GM12878 (cell line): ENCODE measurements at regions not wholly inside any gene's neighbourhood (a gene's known extent, or its start where the extent isn't known, plus 50 kb on each side); places are given as distances from the start of the nearest gene placed in this dataset.

Source experiments
- FOXM1 ChIP-seq: IDR thresholded peaks from 2 replicates; pipeline ENCODE4 v1.6.1; 2012; ENCODE audit warnings: low read depth, mild to moderate bottlenecking, inconsistent platforms, low read length, moderate library complexity
- IRF3 ChIP-seq: fragments of 450-650 bp; IDR thresholded peaks from 2 replicates; pipeline ENCODE4 v1.6.1; 2014; ENCODE audit warnings: mild to moderate bottlenecking
- POLR2A ChIP-seq: IDR thresholded peaks from 2 replicates; pipeline ENCODE4 v1.6.1; 2011; ENCODE audit warnings: low read depth, mild to moderate bottlenecking, low read length
- SRF ChIP-seq, 2 experiments: IDR thresholded peaks; 2 replicates each; pipeline ENCODE4 v1.6.1; 2011; ENCODE audit warnings: low read depth in 2 of 2, low read length in 2 of 2, mild to moderate bottlenecking in 1 of 2, moderate library complexity in 1 of 2
- TF ChIP-seq, protein P1 (sequence below), 3 experiments: IDR thresholded peaks in 2 of 3; conservative IDR thresholded peaks in 1 of 3; 2 replicates each; pipeline ENCODE4 v1.5.1; 2011; ENCODE audit warnings: low read depth in 3 of 3, low read length in 3 of 3, mild to moderate bottlenecking in 3 of 3, control low read depth in 2 of 3, moderate library complexity in 2 of 3, inconsistent platforms in 1 of 3, mixed read lengths in 1 of 3; ENCODE audit not compliant: control insufficient read depth in 2 of 3, insufficient read depth in 1 of 3; ENCODE audit errors: extremely low read depth in 1 of 3

DNA sequence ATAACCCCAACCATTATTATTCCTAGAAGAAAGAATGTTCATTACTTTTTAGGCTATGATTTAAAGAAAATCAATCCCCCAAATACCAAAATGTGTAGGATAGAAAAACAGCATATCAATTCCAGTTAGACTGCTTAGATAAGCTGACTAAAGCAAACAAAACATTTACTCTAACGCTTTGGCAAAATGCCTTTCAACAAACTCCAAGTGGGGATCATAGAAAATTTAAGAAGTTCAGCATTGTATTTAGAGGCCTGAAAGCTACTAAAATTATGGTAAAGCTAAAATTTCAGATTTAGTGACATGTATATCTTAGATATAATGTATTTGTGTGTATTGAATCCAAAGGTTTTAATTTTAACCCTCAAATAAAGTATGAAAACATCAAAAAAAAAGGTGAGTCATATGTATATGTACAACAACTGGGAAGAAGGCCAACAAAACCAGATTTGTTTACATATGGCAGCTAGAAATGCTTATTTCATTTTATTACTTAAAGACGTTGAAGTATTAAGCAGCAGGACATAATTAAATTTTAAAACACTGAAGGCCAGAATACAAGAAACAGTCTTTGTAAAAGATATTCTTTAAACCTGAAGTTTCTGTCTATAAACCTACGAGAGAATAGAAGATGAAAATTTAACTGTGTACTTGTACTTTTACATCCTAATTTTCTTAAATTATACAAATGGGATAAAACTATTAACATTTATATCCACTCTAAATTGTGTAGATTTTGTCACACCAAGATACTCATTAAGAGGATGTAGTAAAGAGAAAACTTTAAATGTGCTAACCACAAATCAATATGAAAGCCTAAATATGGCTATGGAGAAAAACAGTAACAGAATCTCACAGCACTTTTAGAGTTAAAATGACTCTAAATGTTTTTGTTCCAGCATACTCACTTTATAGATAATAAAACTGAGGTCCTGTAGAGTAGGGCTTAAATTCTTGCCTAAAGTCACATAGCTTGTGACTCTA, 71.4 kb downstream of the SLC41A2 start:
- TF ChIP-seq IRF3 = no peak
- no peak for TF ChIP-seq SRF (IDR thresholded peaks at IDR 0.05; ENCODE audit: low read depth in 2 of 2, low read length in 2 of 2)
- TF ChIP-seq POLR2A = no peak
- TF ChIP-seq, protein P1, sequence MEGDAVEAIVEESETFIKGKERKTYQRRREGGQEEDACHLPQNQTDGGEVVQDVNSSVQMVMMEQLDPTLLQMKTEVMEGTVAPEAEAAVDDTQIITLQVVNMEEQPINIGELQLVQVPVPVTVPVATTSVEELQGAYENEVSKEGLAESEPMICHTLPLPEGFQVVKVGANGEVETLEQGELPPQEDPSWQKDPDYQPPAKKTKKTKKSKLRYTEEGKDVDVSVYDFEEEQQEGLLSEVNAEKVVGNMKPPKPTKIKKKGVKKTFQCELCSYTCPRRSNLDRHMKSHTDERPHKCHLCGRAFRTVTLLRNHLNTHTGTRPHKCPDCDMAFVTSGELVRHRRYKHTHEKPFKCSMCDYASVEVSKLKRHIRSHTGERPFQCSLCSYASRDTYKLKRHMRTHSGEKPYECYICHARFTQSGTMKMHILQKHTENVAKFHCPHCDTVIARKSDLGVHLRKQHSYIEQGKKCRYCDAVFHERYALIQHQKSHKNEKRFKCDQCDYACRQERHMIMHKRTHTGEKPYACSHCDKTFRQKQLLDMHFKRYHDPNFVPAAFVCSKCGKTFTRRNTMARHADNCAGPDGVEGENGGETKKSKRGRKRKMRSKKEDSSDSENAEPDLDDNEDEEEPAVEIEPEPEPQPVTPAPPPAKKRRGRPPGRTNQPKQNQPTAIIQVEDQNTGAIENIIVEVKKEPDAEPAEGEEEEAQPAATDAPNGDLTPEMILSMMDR (IDR thresholded peaks at IDR 0.05 in 2 of 3, conservative IDR thresholded peaks at IDR 0.05 in 1 of 3; ENCODE audit: control insufficient read depth in 2 of 3, extremely low read depth in 1 of 3, insufficient read depth in 1 of 3, low read depth in 3 of 3, low read length in 3 of 3) = no peak
- TF ChIP-seq FOXM1 = no peak
